ENCODE measurements at regions not wholly inside any gene's neighbourhood (a gene's known extent, or its start where the extent isn't known, plus 50 kb on each side); places are given as distances from the start of the nearest gene placed in this dataset.
"Not testable (repeated sequence)": the region's sequence is repeated elsewhere in the genome, so short reads cannot be mapped to it uniquely, and the experiment has no call there.

DNA sequence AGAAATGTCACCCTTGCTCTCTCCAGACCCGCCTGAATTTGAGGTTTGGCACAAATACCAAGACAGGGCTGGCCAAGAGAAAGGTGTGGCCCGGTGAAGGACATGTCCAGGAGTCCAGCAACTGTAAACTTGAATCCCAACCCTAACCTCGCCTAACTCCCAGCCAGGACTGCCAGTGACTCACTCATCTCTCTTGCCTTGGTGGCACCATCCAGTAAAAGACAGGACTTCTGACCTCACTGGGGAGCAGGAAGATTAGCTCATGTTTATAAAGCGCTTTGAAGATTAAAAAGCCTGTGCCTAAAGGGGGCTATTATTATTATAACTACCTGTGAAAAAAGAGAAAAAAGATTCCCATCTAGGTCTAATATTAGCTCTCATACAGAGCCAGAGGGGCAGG is 335.3 kb downstream of the SOX9 start:
- DNase-seq = no peak

DNA sequence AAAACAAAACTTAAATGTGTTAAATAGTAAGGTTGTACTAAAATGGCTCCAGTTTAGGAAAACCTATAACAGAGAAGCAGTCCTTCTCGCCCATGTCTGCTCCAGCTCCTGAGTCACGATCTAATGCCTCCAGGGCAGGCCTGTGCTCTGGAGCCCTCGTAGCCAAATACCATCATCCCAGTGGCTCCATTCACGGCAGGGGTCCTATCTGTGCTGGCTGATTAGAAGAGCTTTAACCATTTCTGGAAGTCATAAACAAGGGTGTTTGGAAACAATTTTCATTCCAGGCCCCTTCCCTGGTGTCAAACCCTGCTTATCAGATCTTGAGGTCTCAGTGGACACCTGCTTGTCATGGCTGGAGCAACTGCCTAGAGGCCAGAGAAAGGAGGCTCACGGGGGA is 336.9 kb downstream of the SOX9 start:
- DNase-seq = no peak

DNA sequence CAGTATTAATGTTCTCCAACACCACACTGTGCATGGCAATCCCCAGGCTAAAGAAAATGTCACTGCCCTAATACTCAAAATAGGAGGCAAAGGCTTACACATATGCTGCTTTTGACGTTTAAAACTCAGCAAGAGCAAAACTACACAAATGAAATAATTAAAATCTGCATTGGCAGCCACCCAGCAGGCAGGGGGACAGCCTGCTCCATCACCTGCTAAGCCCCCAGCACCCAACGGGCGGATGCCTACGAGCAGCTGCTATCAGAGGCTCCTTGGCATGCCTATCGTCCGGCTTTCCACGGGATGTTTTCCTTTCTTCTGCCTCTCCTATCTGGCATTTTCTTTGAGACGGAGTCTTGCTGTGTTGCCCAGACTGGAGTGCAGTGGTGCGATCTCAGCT is 337.5 kb downstream of the SOX9 start:
- no peak for DNase-seq

DNA sequence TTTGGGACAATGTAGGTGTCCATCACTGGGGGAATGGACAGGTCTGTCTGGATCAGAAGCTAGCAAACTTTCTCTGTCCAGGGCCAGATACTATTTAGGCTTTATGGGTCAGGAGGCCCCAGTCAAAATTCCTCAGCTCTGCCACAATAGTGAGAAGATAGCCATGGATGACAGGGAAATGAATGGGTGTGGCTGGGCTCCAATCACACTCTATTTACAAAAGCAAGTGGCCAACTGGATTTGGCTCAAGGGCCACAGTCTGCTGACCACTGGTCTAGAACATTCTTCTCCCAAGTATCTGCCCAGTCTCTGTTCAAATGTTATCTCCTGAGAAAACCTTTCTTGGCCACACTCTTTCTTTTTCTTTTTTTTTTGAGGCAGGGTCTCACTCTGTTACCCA is 339.9 kb downstream of the SOX9 start:
- DNase-seq = no peak

GRCh38 chr17:72461757-72462156 is 340.9 kb downstream of the SOX9 start:
- DNase-seq = no peak

- DNase-seq = no peak
Measured at GRCh38 chr17:72462407-72462806, 341.6 kb downstream of the SOX9 start.

GRCh38 chr17:72462814-72463213 is 342.0 kb downstream of the SOX9 start:
- DNase-seq = no peak

- no peak for DNase-seq
Measured at GRCh38 chr17:72463287-72464102, 342.7 kb downstream of the SOX9 start.

DNA sequence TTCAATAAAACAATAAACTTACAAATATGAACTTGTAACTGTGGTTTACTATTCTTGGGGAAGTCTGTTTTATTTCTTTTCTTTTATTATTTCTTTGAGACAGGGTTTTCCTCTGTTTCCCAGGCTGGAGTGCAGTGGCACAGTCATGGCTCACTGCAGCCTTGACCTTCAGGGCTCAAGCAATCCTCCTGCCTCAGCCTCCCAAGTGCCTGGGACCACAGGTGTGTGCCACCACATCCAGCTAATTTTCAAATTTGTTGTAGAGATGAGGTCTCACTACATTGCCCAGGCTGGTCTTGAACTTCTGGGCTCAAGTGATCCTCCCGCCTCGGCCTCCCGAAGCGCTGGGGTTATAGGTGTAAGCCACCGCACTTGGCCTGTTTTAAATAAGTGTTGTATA is 343.4 kb downstream of the SOX9 start:
- not testable (repeated sequence) for DNase-seq

GRCh38 chr17:72465191-72466024 is 344.6 kb downstream of the SOX9 start:
- DNase-seq = no peak

DNA sequence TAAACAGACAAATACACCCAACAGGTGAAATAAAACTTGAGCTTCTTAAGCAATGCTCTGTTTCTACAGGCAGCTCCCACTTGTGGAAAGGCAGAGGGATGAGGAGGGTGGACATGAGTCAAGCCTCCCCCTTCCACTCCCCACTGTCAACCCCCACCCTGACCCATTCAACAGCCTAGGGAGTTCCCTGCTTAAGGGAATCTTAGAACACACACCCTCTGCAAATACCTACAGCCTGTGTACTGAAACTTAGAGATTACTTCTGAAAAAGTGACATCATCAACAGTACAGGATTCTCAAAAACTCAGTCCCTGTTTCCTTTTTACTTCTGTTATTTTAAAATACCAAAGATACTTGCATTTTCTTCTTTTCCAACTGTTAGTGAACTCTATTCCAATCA is 345.4 kb downstream of the SOX9 start:
- no peak for DNase-seq

DNA sequence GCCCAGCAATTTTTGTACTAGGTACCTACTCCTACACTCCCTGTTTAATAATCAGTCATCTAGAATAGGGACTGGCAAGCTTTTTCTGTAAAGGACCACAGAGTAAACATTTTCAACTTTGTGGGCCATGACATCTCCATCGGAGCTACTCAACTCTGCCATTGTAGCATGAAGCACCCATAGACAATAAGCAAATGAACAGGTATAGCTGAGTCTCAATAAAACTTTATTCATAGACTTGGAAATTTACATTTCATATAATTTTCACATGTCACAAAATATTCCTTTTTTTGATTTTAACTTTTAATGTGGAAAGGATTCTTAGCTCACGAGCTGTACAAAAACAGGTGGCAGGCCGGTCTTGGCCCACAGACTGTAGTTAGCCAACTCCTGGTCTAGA is 345.8 kb downstream of the SOX9 start:
- DNase-seq = no peak

DNA sequence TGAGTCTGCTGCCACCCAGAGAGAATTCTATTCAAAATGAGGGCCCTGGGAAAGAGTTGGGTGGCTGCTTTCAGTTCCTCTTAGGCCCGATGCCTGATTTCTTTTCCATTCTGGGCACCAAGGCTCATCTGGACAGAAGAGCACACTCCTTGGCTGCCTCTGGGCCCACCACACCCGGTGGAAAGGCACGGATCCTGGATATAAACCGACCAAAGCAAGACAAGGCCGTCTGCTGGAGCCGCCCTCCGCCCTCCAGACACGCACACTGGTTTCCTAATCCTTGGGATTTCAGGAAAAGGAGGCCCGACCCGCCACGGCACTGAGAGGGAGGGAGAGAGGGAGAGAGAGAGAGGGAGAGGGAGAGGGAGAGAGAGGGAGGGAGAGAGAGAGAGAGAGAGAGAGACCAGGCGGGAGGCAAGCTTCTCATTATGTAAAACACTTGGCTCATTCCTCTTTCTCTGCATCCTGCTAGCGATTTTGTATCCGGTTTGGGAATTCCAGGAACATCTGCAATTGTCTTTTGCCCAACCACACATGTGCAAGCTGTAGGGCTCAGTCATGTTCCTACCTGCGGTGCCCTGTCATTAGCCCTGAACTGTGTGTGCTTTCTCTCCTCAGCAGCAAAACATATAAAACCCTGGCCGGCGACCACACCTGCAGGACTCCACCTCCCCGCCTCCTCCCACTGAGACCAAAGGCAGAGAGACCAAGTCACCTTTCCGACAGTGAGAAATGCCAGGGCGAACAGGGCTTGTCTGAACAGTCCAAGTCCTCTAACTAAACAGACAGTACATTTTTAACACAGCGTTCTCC is 347.2 kb downstream of the SOX9 start:
- DNase-seq = no peak

- DNase-seq = no peak
Measured at GRCh38 chr17:72468841-72469240, 348.0 kb downstream of the SOX9 start.

DNA sequence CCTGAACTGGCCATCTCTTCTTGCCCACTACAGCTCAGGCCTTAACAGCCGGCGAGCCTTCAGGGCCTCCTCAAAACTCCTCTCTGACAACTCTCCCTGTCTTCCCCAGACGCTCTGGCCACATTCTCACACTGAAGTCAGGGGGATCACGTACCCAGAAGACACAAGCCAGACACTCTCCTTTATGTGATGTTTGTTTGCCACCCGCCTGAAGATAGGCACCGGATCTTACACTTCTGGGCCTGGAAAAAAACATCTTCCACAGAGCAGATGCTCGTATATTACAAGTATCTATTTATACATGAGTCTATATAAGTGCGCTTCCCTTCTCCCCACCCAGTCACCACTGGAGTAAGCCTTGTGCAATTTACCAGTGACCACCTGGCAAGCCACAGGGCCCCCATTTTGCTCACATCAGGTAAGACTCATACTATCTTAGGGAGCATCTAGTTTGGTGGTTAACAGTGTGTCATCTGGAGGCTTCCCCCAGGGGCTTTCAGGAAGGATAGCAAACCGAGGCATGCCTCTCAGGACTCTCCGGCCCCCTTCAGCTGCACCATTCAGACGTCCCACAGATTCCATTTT is 349.4 kb downstream of the SOX9 start:
- DNase-seq = no peak

GRCh38 chr17:72470734-72471133 is 349.9 kb downstream of the SOX9 start:
- DNase-seq = no peak

DNA sequence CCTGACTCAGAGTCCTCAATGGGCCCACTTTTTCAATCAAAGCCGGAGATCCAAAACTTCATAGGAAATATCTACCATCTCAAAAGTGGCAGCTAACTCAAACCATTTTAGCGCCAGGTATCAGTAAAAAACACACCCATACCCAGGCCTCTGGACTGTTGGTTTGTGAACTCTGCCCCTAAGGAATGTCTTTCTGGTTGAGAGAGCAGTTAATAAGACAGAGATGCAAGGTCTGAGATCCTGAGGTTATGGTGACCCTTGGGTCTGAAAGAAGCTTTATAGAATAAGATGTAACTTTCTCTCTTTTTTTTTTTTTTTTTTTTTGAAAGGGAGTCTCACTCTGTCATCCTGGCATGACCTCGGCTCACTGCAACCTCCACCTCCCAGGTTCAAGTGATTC is 350.5 kb downstream of the SOX9 start:
- DNase-seq = no peak

GRCh38 chr17:72472106-72472505 is 351.3 kb downstream of the SOX9 start:
- no peak for DNase-seq

DNA sequence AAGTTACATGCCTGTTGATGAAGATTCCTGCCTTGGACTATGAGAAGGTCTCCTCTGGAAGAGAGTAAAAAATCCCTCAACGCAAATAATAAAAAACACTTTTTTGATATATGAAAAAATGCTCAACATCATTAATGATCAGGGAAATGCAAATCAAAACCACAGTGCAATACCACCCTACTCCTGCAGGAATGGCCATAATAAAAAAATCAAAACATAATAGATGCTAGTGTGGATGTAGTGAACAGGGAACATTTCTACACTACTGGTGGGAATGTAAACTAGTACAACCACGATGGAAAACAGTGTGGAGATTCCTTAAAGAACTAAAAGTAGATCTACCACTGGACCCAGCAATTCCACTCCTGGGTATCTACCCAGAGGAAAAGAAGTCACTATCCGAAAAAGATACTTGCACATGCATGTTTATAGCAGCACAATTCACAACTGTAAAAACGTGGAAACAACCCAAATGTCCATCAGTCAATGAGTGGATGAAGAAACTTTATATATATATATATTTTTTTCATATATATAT is 352.1 kb downstream of the SOX9 start:
- DNase-seq = not testable (repeated sequence)

GRCh38 chr17:72474243-72474642 is 353.4 kb downstream of the SOX9 start:
- DNase-seq = no peak

GRCh38 chr17:72474719-72475477 is 354.1 kb downstream of the SOX9 start:
- no peak for DNase-seq

GRCh38 chr17:72476134-72476533 is 355.3 kb downstream of the SOX9 start:
- no peak for DNase-seq
